ENCODE measurements at regions not wholly inside any gene's neighbourhood (a gene's known extent, or its start where the extent isn't known, plus 50 kb on each side); places are given as distances from the start of the nearest gene placed in this dataset.

DNA sequence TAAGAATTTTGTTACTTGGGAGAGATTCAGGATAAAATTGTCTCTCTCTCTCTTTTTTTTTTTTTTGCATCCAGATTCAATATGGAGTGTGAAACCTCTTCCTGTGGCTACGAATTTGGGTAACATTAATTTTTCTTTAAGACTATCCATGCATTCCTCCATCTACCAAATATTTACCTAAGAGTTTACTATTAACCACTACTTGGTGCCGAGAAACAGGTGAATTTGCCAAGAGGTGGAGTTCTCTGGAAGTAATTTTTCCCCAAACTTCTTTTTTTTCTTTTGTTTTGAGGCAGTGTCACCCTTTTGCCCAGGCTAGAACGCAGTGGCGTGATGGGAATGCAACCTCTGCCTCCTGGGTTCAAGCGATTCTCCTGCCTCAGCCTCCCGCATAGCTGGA, 206.3 kb upstream of the VLDLR start:
- TF ChIP-seq POLR2A (IDR thresholded peaks at IDR 0.05) (no peak), EP300 (IDR thresholded peaks at IDR 0.05) (no peak)
- TF ChIP-seq, protein P1, sequence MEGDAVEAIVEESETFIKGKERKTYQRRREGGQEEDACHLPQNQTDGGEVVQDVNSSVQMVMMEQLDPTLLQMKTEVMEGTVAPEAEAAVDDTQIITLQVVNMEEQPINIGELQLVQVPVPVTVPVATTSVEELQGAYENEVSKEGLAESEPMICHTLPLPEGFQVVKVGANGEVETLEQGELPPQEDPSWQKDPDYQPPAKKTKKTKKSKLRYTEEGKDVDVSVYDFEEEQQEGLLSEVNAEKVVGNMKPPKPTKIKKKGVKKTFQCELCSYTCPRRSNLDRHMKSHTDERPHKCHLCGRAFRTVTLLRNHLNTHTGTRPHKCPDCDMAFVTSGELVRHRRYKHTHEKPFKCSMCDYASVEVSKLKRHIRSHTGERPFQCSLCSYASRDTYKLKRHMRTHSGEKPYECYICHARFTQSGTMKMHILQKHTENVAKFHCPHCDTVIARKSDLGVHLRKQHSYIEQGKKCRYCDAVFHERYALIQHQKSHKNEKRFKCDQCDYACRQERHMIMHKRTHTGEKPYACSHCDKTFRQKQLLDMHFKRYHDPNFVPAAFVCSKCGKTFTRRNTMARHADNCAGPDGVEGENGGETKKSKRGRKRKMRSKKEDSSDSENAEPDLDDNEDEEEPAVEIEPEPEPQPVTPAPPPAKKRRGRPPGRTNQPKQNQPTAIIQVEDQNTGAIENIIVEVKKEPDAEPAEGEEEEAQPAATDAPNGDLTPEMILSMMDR (IDR thresholded peaks at IDR 0.05): no peak
